HG02884 (cell line): ENCODE measurements at regions not wholly inside any gene's neighbourhood (a gene's known extent, or its start where the extent isn't known, plus 50 kb on each side); places are given as distances from the start of the nearest gene placed in this dataset.
"Not testable (repeated sequence)": the region's sequence is repeated elsewhere in the genome, so short reads cannot be mapped to it uniquely, and the experiment has no call there.

Experiments
- ATAC-seq: cut with Tn5 transposase; IDR thresholded peaks from one replicate; pipeline ENCODE4 v1.9.1; 2021; ENCODE audit warnings: mild to moderate bottlenecking, moderate library complexity; ENCODE audit not compliant: unreplicated experiment

- ATAC-seq = no peak
Observed at GRCh38 chr14:26655128-26655527, 57.3 kb upstream of the NOVA1 start.

GRCh38 chr14:26663506-26663905 is 65.7 kb upstream of the NOVA1 start:
- no peak for ATAC-seq

- not testable (repeated sequence) for ATAC-seq
Observed at GRCh38 chr14:26678732-26679420, 81.0 kb upstream of the NOVA1 start.

GRCh38 chr14:26685401-26685800 is 87.6 kb upstream of the NOVA1 start:
- no peak for ATAC-seq

GRCh38 chr14:26687301-26687837 is 89.5 kb upstream of the NOVA1 start:
- ATAC-seq = no peak

- no peak for ATAC-seq
Observed at GRCh38 chr14:26694521-26694920, 96.7 kb upstream of the NOVA1 start.

- ATAC-seq = no peak
Observed at GRCh38 chr14:26702721-26703230, 104.9 kb upstream of the NOVA1 start.

- ATAC-seq = no peak
Observed at GRCh38 chr14:26703686-26704366, 106.0 kb upstream of the NOVA1 start.

- ATAC-seq = no peak
Observed at GRCh38 chr14:26707234-26707633, 109.4 kb upstream of the NOVA1 start.

GRCh38 chr14:26709019-26709418 is 111.2 kb upstream of the NOVA1 start:
- ATAC-seq = no peak

GRCh38 chr14:26719514-26719913 is 121.7 kb upstream of the NOVA1 start:
- ATAC-seq = no peak

GRCh38 chr14:26722258-26722657 is 124.4 kb upstream of the NOVA1 start:
- no peak for ATAC-seq

- ATAC-seq = no peak
Observed at GRCh38 chr14:26729851-26730250, 132.0 kb upstream of the NOVA1 start.

- no peak for ATAC-seq
Observed at GRCh38 chr14:26730929-26731618, 133.2 kb upstream of the NOVA1 start.

- no peak for ATAC-seq
Observed at GRCh38 chr14:26735811-26736210, 138.0 kb upstream of the NOVA1 start.

GRCh38 chr14:26738571-26738970 is 140.7 kb upstream of the NOVA1 start:
- ATAC-seq = no peak

- ATAC-seq = no peak
Observed at GRCh38 chr14:26741711-26742212, 143.9 kb upstream of the NOVA1 start.

- ATAC-seq = no peak
Observed at GRCh38 chr14:26743284-26743683, 145.5 kb upstream of the NOVA1 start.

GRCh38 chr14:26744903-26745302 is 147.1 kb upstream of the NOVA1 start:
- no peak for ATAC-seq

GRCh38 chr14:26761532-26761931 is 163.7 kb upstream of the NOVA1 start:
- ATAC-seq = no peak

GRCh38 chr14:26765301-26765700 is 167.5 kb upstream of the NOVA1 start:
- ATAC-seq = no peak
